Ishikawa (cell line): ENCODE measurements at regions not wholly inside any gene's neighbourhood (a gene's known extent, or its start where the extent isn't known, plus 50 kb on each side); places are given as distances from the start of the nearest gene placed in this dataset.

Source experiments
- REST ChIP-seq: IDR thresholded peaks from 2 replicates; pipeline ENCODE4 v1.6.1; 2012; ENCODE audit warnings: low read depth, mild to moderate bottlenecking
- YY1 ChIP-seq: IDR thresholded peaks from 2 replicates; pipeline ENCODE4 v1.6.1; 2012; ENCODE audit warnings: low read depth

DNA sequence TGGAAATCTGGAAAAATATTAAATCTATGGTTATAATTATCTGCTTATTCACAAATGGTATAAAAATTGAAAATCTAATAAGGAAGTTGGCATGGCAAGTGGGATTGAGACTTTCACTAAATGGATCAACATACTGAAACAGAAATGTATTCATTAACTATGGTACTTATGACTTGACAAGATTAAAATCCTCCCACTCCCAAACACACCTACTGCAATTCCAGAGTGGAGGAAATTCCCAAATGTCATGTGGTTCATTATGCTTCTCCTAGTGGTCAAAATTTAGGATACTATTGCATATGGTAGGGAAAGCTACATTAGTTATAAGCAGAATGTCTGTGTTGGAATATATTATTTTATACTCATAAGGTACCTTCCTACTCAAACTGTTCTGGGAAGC, 265.3 kb upstream of the PRICKLE1 start:
- no peak for TF ChIP-seq REST
- no peak for TF ChIP-seq YY1
